ENCODE measurements at regions not wholly inside any gene's neighbourhood (a gene's known extent, or its start where the extent isn't known, plus 50 kb on each side); places are given as distances from the start of the nearest gene placed in this dataset.

GRCh38 chr14:83534995-83535394 is 1994.9 kb upstream of the FLRT2 start:
- H3K36me3 ChIP-seq (ENCODE audit: insufficient read depth, low read length) = no peaks in the 10 kb centered on the region
- no peak overlapping the region for H2AFZ ChIP-seq (ENCODE audit: low read depth, low read length)
- no peak for TF ChIP-seq POLR2AphosphoS5 (IDR thresholded peaks at IDR 0.05)
- no peak for TF ChIP-seq MXI1 (conservative IDR thresholded peaks at IDR 0.05; ENCODE audit: poor library complexity, severe bottlenecking)
- TF ChIP-seq EP300 (conservative IDR thresholded peaks at IDR 0.05; ENCODE audit: poor library complexity, severe bottlenecking) = no peak
- TF ChIP-seq RAD21 (conservative IDR thresholded peaks at IDR 0.05) = no peak
- no peak for TF ChIP-seq CTCF (IDR thresholded peaks at IDR 0.05; ENCODE audit: poor library complexity, severe bottlenecking)
- TF ChIP-seq SMC3 (conservative IDR thresholded peaks at IDR 0.05; ENCODE audit: poor library complexity) = no peak
- TF ChIP-seq TAF1 (IDR thresholded peaks at IDR 0.05; ENCODE audit: low read depth) = no peak
- no peak for TF ChIP-seq REST (IDR thresholded peaks at IDR 0.05; ENCODE audit: borderline replicate concordance)
- no peak for TF ChIP-seq EZH2 (IDR thresholded peaks at IDR 0.05; ENCODE audit: borderline replicate concordance, insufficient read depth, low read length, poor library complexity, severe bottlenecking)

GRCh38 chr14:83535444-83535843 is 1994.5 kb upstream of the FLRT2 start:
- H3K27ac ChIP-seq (ENCODE audit: low read length) = no peak overlapping the region
- no peaks in the 10 kb centered on the region for H3K36me3 ChIP-seq (ENCODE audit: insufficient read depth, low read length)
- no peak overlapping the region for H2AFZ ChIP-seq (ENCODE audit: low read depth, low read length)
- no peaks in the 10 kb centered on the region for H3K9me3 ChIP-seq (ENCODE audit: low read length)
- no peaks in the 10 kb centered on the region for H3K9me2 ChIP-seq (ENCODE audit: insufficient read depth, low read length)
- no peak for TF ChIP-seq POLR2AphosphoS5 (IDR thresholded peaks at IDR 0.05)
- TF ChIP-seq EZH2 (IDR thresholded peaks at IDR 0.05; ENCODE audit: borderline replicate concordance, insufficient read depth, low read length, poor library complexity, severe bottlenecking) = no peak
- no peak for TF ChIP-seq SMC3 (conservative IDR thresholded peaks at IDR 0.05; ENCODE audit: poor library complexity)
- TF ChIP-seq CTCF (IDR thresholded peaks at IDR 0.05; ENCODE audit: poor library complexity, severe bottlenecking) = no peak
- no peak for TF ChIP-seq RAD21 (conservative IDR thresholded peaks at IDR 0.05)
- H4K20me1 ChIP-seq (ENCODE audit: insufficient read depth) = no peaks in the 10 kb centered on the region
- no peak overlapping the region for H3K9ac ChIP-seq (ENCODE audit: low read length)
- no peak overlapping the region for H3K4me3 ChIP-seq (ENCODE audit: low read length)
- H3K27me3 ChIP-seq (ENCODE audit: insufficient read depth, low read depth, low read length) = no peaks in the 10 kb centered on the region
- no peaks in the 10 kb centered on the region for H3K79me2 ChIP-seq (replicated peaks; ENCODE audit: insufficient read depth, low read length)
- H3K4me2 ChIP-seq (ENCODE audit: low read length) = no peak overlapping the region
- H3F3A ChIP-seq (ENCODE audit: insufficient read depth, low read length, poor library complexity, severe bottlenecking) = no peaks in the 10 kb centered on the region

More at GRCh38 chr14:83534995-83535394, 1994.9 kb upstream of the FLRT2 start:
- Histone ChIP-seq H3K27me3 (ENCODE audit: insufficient read depth, low read depth, low read length) (no peaks in the 10 kb centered on the region), H3F3A (ENCODE audit: insufficient read depth, low read length, poor library complexity, severe bottlenecking) (no peaks in the 10 kb centered on the region), H3K9me3 (ENCODE audit: low read length) (no peaks in the 10 kb centered on the region), H4K20me1 (ENCODE audit: insufficient read depth) (no peaks in the 10 kb centered on the region), H3K79me2 (replicated peaks; ENCODE audit: insufficient read depth, low read length) (no peaks in the 10 kb centered on the region), H3K27ac (ENCODE audit: low read length) (no peak overlapping the region), H3K9me2 (ENCODE audit: insufficient read depth, low read length) (no peaks in the 10 kb centered on the region), H3K4me2 (ENCODE audit: low read length) (no peak overlapping the region), H3K9ac (ENCODE audit: low read length) (no peak overlapping the region), H3K4me3 (ENCODE audit: low read length) (no peak overlapping the region)
